Activated CD4-positive, alpha-beta T cell treated with anti-CD3 and anti-CD28 coated beads, Interleukin-2, amount 50 U/mL, for 4 hours (primary cell): ENCODE measurements at regions not wholly inside any gene's neighbourhood (a gene's known extent, or its start where the extent isn't known, plus 50 kb on each side); places are given as distances from the start of the nearest gene placed in this dataset.
"Not testable (repeated sequence)": the region's sequence is repeated elsewhere in the genome, so short reads cannot be mapped to it uniquely, and the experiment has no call there.

ENCODE experiments used
- DNase-seq, 2 experiments: peaks; one replicate each; pipeline ENCODE4 v3.0.0-alpha.2; 2020

- no peak for DNase-seq
These were observed 536.3 kb upstream of the GCFC2 start for GRCh38 chr2:76247006-76247405.

- DNase-seq: no peak
These were observed 501.6 kb upstream of the GCFC2 start for GRCh38 chr2:76211991-76212985.

- no peak for DNase-seq
These were observed 499.8 kb upstream of the GCFC2 start for GRCh38 chr2:76210551-76210950.

DNA sequence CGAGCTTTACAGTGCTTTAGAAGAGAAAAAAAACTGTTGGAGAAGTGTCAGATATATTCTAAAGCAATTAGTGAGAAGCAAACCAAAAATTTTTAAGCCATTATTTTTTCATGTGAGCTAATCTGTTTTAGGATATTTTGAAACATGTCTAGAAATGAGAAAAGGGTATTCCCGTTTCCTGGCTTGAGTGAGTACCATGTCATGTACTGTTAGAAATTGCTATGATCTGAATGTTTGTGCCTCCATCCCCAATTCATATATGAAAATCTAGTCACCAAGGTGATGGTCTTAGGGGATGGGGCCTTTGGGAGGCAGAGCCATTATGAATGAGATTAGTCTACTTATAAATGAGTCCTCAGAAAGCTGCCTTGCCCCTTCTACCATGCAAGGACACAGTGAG, 493.3 kb upstream of the GCFC2 start:
- no peak for DNase-seq

- no peak for DNase-seq
These were observed 492.2 kb upstream of the GCFC2 start for GRCh38 chr2:76202866-76203265.

- peak; percentile 2 to 4 for DNase-seq
These were observed 487.2 kb upstream of the GCFC2 start for GRCh38 chr2:76197842-76198448.

DNA sequence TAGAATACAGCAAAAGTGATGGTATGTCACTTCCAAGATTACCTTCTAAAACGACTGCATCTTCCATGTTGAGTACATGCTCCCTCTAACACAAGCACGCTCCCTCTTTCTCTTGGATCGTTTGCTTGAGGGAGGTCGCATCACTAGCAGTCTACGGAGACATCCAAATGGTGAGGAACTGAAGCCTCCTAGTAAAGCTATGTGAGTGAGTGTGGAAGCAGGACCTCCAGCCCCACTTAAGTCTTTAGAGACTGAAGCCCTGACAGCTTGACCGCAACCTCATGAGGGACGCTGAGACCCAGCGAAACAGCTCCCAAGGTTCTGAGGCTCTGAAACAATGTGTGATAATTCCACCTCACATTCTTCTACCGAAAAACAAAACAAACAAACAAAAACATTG, 486.7 kb upstream of the GCFC2 start:
- DNase-seq: no peak

DNA sequence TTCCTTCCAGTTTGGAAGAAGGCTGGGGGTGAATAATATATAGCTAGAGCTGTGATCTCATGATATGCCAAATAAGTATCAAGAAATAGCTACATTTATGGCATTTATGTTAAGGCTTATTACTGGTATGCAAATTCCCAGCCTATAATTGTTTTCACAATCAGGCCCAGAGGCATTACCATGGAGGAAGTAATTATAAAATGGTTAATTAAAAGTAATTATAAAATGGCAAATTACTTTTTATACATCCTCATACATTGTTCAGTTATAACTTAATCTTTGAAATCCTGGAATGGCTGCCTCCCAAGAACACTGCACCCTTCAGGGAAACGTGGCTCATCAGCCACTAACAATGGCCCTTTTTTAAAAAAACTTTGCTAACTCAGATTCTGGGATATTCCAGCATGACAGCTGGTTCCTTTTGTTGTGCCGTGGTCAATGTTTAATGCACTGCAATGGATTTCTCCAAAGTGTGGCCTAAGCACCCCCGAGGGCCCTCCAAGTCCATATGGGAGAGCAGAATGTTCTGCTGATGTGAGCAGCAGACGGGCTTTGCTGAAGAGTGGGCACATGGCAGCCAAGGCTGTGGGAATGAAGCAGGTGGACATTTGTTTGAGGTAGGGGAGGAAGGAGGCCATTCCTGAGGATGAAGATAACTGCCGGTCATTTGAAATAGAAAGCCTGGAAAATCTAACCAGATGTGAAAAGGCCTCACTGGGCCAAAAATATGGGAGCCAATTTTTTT, 483.5 kb upstream of the GCFC2 start:
- DNase-seq: no peak

GRCh38 chr2:76193089-76193488, 482.4 kb upstream of the GCFC2 start:
- no peak for DNase-seq

- no peak for DNase-seq
These were observed 477.8 kb upstream of the GCFC2 start for GRCh38 chr2:76188334-76189008.

GRCh38 chr2:76187415-76187814, 476.7 kb upstream of the GCFC2 start:
- no peak for DNase-seq

DNA sequence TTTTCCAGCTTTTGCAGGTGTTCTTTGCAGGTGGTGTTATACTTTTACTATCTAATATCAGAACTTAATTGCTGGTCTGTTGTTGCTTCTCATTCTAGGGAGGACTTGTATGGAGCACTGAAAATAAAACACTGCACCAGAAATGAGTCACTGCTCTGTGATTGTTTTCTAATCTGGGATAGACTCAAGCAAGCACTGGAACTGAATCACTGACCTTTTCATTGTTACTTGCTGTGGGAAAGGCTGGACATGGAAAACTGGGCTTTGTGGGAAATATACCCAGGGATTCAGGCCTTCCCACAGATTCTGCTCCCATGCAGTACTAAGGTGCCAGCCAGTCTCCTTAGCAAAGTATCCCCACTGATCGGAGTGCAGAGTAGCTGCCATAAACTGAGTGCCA, 470.0 kb upstream of the GCFC2 start:
- no peak for DNase-seq

DNA sequence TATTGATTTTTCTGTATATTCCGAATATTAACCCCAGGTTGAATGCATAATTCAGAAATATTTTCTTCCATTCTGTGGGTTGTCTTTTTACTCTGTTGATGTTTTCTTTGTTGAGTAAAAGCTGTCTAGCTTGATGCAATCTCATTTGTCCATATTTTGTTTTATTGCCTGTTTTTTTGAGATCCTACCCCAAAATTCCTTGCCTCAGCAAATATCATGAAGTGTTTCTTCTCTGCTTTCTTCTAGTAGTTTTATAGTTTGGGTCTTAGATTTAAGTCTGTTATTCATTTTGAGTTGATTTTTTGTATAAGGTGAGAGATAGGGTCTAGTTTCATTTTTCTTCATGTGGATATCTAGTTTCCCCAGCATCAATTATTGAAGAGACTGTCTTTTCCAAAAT, 467.9 kb upstream of the GCFC2 start:
- DNase-seq: no peak

DNA sequence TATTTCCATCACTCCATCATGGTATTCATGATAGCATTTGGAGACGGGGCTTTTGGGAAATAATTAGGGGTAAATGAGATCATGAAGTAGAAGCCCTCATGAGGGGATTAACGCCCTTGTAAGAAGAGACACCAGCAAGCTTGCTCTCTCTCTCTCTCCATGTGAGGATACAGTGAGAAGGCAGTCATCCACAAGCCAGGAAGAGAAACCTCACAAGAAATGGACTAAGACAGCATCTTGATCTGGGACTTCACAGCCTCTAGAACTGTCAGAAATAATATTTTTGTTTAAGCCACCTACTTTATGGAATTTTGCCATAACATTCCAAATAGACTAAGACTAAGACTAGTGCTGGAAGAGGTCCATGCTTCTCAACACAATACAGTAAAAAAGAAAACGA, 464.6 kb upstream of the GCFC2 start:
- no peak for DNase-seq

DNA sequence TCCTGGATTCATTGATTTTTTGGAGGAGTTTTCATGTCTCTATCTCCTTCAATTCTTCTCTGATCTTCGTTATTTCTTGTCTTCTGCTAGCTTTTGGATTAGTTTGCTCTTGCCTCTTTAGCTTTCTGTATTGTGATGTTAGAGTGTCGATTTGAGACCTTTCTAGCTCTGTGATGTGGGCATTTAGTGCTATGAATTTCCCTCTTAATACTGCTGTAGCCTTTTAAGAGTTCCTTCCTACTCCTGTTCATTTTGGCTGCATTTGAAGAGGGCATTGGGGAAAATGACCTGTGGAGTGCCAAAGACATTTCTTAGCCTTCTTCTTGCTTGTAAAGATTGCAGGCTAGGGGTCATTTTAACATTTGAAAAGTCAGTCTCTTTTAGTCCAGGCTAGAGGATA, 463.8 kb upstream of the GCFC2 start:
- no peak for DNase-seq

GRCh38 chr2:76173206-76173605, 462.5 kb upstream of the GCFC2 start:
- DNase-seq: not testable (repeated sequence)

GRCh38 chr2:76172154-76172595, 461.5 kb upstream of the GCFC2 start:
- not testable (repeated sequence) for DNase-seq

- DNase-seq: no peak
These were observed 460.1 kb upstream of the GCFC2 start for GRCh38 chr2:76170856-76171255.

- no peak for DNase-seq
These were observed 459.3 kb upstream of the GCFC2 start for GRCh38 chr2:76170009-76170384.

- DNase-seq: no peak
These were observed 458.7 kb upstream of the GCFC2 start for GRCh38 chr2:76169276-76170008.

- no peak for DNase-seq
These were observed 453.1 kb upstream of the GCFC2 start for GRCh38 chr2:76163860-76164259.

DNA sequence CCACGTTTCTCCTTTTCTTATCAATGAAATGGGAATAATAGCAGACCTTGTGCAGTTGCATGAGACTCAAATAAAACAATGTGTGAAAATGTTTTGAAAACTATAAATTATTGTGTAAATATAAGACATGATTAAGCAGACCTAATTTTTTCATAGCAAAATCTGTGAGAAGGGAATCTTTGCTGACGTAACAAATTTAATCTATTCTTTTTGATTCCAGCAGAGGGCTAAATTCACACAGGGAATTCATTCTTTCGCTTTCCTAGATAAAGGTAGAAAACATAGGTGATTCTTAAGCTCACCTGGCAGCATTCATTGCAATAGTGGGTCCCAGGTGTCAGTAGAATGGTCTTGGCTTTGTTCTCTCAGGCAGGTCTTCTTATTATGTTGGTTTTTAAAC, 450.0 kb upstream of the GCFC2 start:
- DNase-seq: no peak
